ENCODE measurements at regions not wholly inside any gene's neighbourhood (a gene's known extent, or its start where the extent isn't known, plus 50 kb on each side); places are given as distances from the start of the nearest gene placed in this dataset.

DNA sequence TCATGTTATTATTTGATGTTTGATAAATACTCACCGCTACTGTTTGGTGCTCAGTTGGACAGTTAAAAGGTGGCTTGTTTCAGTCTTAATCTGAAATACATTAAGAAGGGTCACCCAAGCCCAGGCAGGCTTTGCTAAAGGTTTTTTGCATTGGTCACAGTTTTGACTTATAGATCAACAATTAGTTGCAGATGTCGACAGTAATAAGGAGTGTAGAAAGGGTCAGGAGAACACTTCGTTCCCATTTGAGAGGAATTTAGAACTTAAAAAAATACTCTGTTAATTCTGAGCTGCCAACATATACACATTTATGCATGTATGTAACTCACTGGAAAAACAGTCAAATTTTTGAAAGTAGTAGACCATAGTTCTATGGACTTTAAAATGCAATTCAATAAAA is 130.3 kb downstream of the TMEM30B start:
- TF ChIP-seq EZH2phosphoT487 (IDR thresholded peaks at IDR 0.05; ENCODE audit: insufficient read depth, low read depth) (no peak), EZH2 (IDR thresholded peaks at IDR 0.05; ENCODE audit: insufficient read depth, poor library complexity, severe bottlenecking) (no peak)

Data from GM23248 (cell line).